OCI-LY3 (cell line): ENCODE measurements at regions not wholly inside any gene's neighbourhood (a gene's known extent, or its start where the extent isn't known, plus 50 kb on each side); places are given as distances from the start of the nearest gene placed in this dataset.

ENCODE experiments used
- CTCF ChIP-seq: fragments of 200-600, 300-600 bp; sonication (generic); IDR thresholded peaks from 2 replicates; pipeline ENCODE4 v1.5.1; 2014; ENCODE audit warnings: antibody characterized with exemption, low read length, low read depth
- EZH2phosphoT487 ChIP-seq: fragments of 200-600 bp; shearing (Covaris generic); IDR thresholded peaks from 2 replicates; pipeline ENCODE4 v1.6.1; 2018; ENCODE audit warnings: antibody characterized with exemption, mixed run types, low read depth

DNA sequence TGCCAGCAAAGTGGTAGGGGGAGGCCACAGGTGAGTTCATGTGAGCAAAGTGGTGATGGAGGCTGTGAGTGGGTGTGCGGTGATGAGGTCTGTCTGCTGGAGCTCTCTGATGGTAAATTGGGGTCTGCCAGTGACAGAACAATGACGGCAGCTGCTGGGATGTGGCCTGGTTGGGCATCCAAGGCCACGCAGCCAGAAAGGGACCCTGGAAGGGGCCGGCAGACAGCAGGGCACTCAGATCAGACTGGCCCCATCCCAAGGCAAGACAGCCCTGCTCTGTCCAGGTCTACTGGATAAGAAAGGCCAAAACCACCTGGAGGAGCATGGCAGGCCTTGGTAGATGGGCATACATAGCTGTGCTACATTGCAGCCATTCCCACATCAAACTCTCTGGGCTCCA is 412.9 kb upstream of the RGMB start:
- TF ChIP-seq CTCF: no peak
- TF ChIP-seq EZH2phosphoT487: no peak
